Tongue (tissue), 1 donor: ENCODE measurements at regions not wholly inside any gene's neighbourhood (a gene's known extent, or its start where the extent isn't known, plus 50 kb on each side); places are given as distances from the start of the nearest gene placed in this dataset.
"Not testable (repeated sequence)": the region's sequence is repeated elsewhere in the genome, so short reads cannot be mapped to it uniquely, and the experiment has no call there.

Source experiments
- DNase-seq: peaks from one replicate; pipeline ENCODE4 v3.0.0-alpha.2; 2015

DNA sequence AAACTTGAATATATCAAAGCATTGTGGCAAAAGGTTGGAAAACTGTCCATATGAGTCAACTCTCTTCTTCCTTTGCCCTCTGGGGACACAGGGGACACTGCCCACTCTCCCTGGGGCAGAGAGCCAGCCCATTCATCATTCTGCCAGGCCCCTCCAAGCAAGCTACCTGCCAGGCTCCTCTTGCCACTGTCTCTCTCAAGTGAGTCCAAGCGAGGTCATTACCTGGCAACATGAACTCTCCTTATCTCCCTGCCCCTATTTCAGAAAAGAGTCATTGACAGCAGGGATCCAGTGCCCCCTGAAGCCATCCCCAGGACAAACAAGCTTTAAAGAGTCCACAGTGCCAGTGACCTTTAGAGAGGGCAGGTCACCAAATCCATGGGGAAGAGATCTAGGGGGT is 312.7 kb upstream of the PPARGC1A start:
- no peak for DNase-seq

DNA sequence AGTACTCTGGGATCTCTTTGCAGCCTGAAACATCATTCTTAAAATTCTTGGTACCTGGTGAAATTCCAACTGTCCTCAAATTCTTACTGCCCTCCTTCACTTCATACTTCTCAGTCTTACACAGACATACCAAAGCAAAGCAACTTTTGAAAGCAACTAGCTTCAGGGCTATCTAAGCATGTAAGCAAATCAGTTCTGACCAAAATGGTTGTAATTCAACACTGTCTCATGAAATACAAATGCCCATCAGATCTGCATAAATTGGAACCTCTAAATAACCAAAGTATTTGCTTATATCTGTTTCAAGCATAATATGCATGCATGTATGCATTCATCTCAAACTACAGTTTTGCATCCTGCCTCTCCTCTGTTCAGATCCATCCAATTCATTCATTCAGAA is 308.1 kb upstream of the PPARGC1A start:
- no peak for DNase-seq

DNA sequence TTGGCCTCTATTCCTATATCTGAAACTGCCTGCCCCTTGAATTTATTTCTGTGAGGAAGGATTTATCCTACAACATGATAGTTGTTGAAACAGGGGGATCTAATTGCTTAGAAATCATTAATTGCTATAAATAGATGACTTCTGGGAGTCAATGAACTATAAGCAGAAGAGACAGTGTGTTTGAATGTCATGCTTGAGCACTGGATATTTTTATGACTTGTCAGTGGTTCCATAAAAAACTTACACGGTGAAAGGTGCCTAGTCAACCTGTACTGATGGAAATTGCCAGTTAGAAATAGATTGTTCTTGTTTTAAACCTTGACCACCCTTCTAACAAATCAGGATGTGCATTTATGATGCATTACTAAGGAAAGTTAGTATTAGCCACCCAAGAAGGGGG is 306.9 kb upstream of the PPARGC1A start:
- no peak for DNase-seq

DNA sequence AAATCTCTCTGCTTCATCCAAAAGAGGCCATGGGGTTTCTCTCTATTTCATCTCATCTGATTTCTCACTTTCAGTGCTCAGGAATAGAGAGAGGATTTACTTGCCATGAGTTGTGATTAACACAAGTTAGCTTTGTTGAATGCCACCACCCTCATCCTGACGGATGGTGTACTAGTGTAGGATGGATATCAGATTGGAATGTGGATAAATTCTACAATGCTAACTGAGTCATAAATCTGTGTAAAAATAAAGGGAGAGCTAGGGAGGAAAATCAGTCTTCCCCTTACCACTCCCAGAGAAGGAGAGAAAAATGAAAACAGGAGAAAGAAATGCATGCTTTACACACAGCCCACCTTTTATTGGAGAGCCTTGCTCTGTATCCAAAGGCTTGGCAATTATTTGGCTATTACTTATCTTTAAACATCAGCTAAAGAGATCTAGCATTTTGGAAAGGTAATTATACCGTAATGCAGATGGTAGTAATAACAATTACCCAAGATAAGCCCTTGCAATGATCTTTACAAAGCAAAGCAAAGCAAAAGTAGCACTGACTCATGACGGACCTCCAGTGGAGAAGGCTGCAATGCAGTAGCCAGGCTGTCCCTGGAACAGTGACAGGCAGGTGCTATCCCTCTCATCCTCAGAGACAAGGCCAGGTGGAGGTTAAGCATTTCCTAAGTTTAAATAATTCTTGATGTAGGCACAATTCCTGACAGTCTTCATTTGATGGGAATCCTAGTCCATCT is 306.3 kb upstream of the PPARGC1A start:
- no peak for DNase-seq

DNA sequence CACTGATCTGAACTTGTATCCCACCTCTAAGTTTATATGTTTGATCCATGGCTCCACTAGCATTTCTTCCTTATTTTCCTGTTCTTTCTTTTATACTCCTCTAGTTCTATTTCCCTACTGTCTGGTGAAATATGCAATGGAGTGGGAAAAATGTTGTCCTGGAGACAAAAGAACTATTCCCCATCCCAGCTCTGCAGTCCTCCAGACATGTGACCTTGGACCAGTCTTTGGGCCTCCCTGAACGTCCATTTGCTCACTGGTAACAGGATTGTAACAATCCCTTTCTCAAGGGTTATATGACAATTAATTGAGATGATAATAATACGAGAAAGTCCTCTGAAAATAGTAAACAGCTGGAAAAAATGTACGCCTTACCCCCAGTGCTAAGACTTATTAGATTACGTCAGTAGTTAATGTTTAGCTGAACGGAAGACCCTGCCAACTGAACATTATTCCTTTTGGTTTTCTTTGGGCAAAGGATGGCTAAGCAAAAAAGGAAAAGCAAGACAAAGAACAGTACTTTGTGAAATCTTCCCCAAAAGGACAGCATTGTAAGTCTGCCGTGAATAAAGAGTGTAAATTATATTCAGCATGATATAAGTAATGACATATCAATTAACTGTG is 302.3 kb upstream of the PPARGC1A start:
- no peak for DNase-seq

DNA sequence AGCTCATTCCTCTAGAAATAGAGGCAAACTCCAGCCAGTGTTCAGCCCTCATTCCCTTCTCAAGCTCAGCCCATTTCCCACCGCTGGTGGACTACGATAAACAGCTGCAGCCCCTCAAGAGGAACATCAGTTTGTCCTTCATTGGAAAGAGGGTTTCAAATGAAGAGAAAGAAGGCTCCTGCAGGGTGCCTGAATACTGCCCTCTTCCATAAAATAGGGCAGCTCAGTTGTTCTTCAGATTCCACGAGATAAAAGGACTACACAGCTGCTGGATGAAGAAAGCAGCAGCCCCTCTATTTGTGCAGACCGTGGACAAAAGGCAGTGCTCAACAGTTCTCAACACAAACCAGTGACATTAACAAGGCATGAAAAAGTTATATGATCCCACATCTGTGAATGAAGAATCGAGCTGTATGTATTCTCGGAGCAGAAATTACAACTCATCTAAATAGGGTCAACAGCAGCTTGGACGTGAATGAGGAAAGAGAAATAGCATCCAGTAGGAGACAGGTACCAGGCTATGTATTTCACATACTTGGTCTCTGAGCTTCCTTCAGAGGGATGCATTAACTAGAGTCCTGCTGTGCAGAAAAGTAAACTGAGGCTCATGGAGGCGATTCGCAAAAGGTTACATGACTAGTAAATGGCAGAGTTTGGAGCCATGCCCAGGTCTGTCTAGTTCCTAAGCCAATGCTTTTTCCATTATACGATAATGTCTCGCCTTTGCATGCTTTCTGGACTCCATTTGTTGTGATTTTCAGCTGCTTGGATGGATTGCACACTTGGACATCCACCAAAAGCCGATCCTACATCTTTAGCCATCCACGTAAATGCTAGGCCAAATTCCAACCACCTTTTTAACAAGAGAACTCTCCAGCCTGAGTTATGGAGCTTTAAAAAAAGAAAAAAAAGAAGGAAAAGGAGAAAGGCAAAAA is 301.2 kb upstream of the PPARGC1A start:
- peak; percentile 91 for DNase-seq

DNA sequence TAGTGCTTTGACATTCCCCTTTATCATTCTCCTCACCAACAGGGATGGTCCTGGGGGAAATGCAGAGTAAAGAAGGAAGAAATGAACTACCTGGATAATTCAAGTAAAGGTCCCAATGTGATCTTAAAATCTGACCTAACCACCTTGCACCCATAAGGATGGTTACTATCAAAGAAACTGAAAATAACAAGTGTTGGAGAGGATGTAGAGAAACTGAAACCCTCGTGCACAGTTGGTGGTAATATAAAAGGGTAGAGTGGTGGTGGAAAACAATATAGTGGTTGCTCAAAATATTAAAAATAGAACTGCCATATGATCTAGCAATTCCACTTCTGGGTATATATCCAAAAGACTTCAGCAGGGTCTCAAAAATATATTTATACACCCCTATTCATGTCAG is 298.6 kb upstream of the PPARGC1A start:
- no peak for DNase-seq

DNA sequence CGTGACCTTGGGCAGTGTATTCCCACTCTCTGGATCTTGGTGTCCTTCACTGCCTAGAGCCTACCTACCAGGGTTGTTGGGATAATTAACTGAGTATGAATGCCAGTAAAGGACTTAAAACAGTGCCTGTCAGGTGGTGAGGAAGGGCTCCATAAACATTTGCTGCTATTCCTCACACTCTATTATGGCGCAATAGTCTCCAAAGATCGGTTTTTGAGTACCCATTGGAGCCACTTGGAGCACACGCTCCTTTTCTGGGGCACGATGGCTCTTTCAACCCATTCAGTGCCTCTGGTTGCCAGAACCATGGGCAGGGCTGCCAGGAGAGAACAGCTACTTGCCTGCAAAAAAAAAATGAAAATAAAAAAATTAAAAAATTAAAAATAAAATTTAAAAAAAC is 296.6 kb upstream of the PPARGC1A start:
- DNase-seq, result no peak

DNA sequence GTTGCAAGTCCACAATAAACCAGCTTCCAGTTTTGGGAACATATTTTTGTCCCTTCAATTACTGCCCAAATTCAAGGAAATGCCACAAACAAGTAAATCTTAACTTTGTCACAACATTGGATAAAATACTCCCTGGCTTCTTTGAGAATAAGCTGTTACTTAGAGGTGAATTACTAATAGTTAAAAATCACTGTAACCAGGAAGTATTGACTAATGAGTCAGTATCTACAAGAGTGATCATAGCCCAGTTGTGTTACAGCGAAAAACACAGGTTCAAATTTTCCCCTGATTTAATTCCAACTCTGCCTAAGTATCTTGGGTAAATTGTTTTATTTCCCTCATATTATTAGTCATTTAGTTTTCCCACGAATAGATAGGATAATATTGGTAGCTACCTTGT is 291.2 kb upstream of the PPARGC1A start:
- DNase-seq, result no peak

DNA sequence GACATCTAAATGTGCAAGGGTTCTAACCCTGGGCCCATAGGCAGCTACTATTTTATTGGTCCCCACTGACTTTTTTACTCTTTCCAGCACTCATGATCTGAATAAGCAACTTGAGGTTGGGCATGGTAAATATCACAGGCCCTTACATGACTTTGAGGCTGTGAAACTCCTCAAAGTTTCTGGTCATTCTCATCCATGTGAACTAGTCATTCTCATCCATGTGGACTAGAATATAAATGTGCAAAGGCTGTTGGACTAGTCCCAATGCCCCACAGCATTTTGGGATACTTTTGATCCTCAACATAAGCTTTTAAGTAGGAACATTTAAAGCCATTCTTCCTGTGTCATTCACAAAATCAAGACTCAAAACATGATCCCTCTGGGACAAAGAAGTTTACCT is 290.7 kb upstream of the PPARGC1A start:
- no peak for DNase-seq

DNA sequence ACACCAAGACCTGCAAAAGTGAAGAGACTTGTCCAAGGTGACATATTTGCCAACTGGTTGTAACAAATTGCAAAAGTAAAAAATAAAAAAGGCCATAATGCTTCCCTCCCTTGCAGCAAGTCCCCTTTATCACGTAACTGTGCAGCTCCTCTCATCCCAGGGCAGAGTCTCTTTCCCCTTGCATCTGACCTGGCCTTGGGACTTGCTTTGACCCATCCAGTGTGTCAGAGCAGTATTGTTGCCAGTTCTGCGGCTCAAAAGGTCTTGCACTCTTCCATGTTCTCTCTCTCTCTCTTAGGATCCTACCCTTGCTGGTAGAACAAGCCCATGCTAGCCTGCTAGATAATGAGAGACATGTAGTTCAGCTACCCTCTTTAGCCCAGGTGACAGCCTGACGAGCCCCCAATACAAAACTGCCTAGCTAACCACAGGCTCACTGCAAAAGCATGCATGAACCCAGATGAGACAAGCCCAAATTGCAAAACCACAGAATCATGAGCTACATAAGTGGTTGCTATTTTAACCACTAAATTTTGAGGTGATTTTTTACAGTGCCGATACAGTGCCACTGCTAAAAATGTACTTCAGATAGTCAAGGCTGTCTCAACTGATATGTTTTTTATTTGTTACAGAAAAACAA is 289.5 kb upstream of the PPARGC1A start:
- no peak for DNase-seq

DNA sequence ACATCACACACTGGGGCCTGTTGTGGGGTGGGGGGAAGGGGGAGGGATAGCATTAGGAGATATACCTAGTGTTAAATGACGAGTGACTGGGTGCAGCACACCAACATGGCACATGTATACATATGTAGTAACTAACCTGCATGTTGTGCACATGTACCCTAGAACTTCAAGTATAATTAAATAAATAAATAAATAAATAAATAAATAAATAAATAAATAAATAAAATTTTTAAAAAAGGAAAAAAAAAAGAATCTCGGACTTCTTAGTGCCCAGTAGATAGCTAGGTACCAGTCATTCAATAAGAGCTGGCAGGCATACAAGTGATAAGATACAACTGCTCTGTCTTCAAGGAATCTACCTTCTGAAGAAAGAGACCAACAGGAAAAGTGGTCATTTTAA is 287.6 kb upstream of the PPARGC1A start:
- not testable (repeated sequence) for DNase-seq

DNA sequence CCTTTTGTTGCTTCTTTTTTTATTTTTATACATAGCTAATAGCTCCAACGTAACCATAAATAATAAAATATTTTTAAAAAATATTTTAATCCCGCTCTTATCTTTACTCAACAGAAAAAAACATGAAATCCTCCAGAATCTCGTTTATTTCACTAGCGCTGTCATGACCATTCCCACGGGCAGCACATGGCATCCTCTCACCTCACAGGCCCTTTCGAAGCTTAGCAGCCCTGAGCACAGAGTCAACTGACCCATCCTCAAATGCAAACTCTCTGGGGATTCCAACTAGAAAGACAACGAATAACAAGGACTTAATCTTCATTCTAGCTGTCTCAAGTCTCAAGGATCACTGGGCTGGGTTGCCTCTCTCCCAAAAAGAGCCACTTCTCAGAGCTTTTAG is 285.9 kb upstream of the PPARGC1A start:
- no peak for DNase-seq

DNA sequence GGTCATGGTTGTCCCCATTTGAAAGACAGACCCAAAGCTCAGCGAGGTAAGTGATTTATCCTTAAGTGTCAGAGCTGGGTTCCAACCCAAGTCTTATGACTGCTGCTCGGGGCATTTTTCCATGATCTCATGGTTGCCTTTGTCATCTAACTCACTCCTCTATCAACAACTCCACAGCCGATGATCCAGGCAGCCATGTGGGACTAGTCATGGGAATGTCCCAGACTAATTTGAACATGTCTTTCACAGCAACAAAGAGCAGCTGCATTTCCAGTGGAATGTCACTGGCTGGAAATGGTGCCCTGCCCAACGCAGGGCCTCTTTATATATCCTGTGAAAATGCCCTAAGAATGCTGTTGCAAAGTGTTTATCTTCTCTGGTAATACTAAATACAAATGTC is 284.8 kb upstream of the PPARGC1A start:
- peak; percentile 95 for DNase-seq

DNA sequence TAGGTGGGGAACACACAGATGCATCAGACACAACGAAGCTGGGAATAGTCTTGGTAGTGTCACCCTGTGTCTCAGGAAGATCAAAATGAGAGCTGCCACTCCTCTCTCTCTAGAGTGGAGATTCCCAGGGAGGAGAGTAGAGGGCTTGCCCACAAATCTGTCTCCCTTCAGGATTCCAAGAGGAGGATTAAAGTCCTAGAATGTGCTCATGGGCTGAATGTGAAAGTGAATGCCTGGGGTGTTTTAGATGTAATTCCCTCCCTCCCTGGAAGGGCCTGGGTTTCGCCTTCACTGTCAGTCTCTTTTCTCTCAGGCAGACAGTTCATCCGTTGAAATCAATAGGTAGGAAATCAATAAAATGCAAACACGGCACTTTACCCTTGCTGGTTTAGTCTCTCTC is 282.6 kb upstream of the PPARGC1A start:
- peak; percentile 54 for DNase-seq

DNA sequence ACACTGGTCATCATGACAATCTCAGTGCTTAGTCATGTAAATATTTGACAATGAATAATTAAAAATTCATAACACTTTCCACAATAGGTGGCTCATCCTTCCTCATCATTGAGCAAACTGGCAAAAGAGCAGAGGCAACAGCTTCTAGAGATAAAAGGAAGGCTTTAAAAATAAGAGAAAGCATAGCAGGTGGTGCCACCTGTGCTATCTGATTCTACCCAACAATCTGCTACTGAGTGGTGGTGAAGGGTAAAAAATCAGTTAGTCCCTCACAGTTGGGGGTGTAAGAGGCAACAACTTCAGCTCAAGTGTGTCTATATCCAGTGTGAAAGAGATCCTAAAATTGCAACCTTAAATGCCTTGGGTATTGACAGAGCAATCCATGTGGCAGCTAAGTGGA is 280.1 kb upstream of the PPARGC1A start:
- DNase-seq, result no peak

DNA sequence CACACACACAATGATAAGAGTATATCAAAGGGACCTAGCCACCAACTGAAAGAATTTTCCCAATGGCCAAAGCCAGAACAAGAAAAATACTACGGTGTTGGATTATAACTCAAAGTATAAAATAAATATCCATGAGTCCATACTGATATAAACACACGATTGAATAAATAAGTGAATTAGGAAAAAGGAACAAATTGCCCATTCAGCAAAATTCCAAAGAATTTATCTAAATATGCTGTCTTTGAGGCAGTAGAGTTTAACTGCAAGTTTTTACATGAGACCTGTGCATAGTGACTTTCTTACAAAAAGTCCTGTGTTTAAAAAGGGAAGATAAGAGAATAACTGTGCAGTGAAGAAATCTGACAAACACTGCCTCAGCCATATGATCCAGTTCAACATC is 278.8 kb upstream of the PPARGC1A start:
- no peak for DNase-seq

DNA sequence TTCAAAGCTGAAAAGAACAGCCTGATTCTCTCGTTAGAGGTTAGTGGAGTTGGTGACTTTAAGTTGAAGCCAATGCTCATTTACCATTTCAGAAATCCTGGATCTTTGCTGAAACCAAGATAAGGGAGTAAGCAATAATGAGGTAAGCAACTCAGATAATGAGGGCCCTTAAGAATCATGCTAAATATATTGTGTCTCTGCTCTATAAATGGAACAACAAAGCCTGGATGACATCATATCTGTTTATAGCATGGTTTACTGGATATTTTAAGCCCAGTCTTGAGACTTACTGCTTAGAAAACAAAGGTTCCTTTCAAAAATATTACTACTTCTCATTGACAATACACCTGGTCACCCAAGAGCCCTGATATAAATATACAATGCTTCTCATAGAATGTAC is 276.7 kb upstream of the PPARGC1A start:
- no peak for DNase-seq

DNA sequence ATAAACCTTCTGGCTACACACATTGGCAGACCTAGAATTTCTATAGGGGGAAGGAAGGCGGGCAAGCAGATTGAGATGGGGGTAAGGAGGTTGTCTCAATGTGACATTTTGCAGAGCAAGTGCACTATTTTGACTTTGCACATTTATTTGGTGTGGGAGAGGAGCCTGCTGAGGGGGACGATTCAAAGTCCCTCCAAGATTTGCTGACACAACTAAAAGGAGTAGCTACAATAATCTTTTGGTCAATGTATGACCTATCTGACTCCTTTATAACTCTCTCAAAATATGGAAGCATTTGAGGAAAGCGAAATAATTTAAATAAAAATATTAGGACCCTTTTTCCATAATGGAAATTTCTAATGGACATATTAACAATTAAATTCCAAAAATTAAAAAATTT is 274.9 kb upstream of the PPARGC1A start:
- DNase-seq, result no peak

DNA sequence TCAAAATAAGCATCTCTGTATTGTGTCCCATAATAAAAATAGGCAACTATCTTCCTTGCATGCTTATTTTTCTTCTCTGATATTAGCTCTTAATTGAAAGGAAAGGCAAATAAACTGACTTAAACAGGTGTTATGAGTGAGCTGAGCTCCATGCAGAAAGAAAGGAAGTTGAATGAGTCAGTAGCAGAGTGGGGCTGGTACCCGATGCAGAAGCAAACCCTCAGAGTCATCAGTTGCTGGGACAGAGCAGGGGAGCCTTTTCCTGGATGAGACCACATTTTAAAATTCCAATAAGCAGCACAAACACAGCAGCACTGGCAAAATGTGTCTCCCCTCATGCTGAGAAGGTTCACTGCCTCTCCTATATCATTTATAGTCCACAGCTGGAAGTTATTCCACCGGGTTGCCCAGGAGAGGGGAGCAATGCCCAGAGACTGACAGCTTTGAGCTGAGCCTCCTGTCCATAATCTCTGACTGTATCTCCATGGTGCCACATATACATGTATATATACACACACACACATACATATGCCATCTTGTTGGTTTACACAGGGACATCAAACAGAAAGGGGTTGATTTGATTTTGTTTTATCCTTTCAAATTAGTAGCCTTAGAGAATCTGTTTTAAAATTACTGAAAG is 274.3 kb upstream of the PPARGC1A start:
- DNase-seq, result peak; percentile 34

DNA sequence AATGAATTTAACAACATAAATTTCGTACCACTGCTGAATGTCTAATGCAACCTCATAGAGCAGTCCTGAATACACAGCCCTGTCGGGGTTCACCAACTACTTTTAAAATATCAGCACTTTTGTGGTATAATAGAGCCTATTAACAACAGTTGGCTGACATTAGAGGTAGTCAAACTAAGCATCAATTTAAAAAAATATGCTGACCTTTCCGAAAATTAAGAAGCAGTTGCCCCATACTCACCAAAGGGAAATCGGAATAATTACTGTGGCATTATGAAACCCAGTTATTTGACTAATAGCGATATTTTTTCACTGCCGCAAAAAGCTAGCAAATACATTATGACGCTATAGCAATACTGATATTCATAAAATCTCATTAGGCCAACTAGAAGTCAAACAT is 273.5 kb upstream of the PPARGC1A start:
- no peak for DNase-seq

DNA sequence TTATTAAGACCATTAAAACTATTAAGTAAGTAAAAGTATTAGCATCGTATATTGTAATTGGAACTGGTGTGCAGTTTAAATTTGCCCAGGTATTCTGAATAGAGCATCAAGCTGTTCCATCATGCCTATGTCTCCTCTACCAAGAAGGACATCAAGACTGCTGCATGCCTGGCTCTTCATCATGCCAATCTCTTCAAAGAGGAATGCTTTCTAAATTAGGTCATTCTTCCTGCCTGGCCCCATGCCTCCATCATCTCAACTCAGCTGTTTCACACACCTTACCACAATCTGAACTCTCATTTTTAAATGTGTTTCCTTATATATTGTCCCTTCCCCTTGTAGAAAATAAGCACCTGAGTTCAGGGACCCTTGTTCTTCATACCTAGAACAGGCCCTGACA is 270.5 kb upstream of the PPARGC1A start:
- DNase-seq, result no peak
